Ovary (tissue), 3 donors: ENCODE measurements at regions not wholly inside any gene's neighbourhood (a gene's known extent, or its start where the extent isn't known, plus 50 kb on each side); places are given as distances from the start of the nearest gene placed in this dataset.

Experiments
- POLR2A ChIP-seq: fragments of 450-650 bp; IDR thresholded peaks from one replicate; pipeline ENCODE4 v1.6.1; 2017; ENCODE audit warnings: antibody characterized with exemption, mild to moderate bottlenecking, moderate library complexity
- TF ChIP-seq, protein P1 (sequence below), 3 donors: fragments of 450-650 bp in 2 of 3; fragments of 200-600 bp in 1 of 3; IDR thresholded peaks; one replicate each; pipeline versions ENCODE4 v1.5.1 to v1.8.0; 2016 to 2022; ENCODE audit warnings: antibody characterized with exemption in 3 of 3, mild to moderate bottlenecking in 1 of 3
- donor health status: DM: no; HTN: no; CAD: no.

GRCh38 chr9:129430940-129431643, 189.8 kb downstream of the C9orf50 start:
- no peak for TF ChIP-seq POLR2A
- TF ChIP-seq, protein P1, sequence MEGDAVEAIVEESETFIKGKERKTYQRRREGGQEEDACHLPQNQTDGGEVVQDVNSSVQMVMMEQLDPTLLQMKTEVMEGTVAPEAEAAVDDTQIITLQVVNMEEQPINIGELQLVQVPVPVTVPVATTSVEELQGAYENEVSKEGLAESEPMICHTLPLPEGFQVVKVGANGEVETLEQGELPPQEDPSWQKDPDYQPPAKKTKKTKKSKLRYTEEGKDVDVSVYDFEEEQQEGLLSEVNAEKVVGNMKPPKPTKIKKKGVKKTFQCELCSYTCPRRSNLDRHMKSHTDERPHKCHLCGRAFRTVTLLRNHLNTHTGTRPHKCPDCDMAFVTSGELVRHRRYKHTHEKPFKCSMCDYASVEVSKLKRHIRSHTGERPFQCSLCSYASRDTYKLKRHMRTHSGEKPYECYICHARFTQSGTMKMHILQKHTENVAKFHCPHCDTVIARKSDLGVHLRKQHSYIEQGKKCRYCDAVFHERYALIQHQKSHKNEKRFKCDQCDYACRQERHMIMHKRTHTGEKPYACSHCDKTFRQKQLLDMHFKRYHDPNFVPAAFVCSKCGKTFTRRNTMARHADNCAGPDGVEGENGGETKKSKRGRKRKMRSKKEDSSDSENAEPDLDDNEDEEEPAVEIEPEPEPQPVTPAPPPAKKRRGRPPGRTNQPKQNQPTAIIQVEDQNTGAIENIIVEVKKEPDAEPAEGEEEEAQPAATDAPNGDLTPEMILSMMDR (IDR thresholded peaks at IDR 0.05): no peak
